HCT116 (cell line): ENCODE measurements at regions not wholly inside any gene's neighbourhood (a gene's known extent, or its start where the extent isn't known, plus 50 kb on each side); places are given as distances from the start of the nearest gene placed in this dataset.

Experiments used
- CBX3 ChIP-seq: IDR thresholded peaks from 2 replicates; pipeline ENCODE4 v1.6.1; 2012; ENCODE audit warnings: low read depth
- CTCF ChIP-seq, 3 experiments: fragments of 200-600 bp in 1 of 3; sonication (generic) in 1 of 3; IDR thresholded peaks in 2 of 3; conservative IDR thresholded peaks in 1 of 3; 2 replicates each; pipeline ENCODE4 v1.5.1; 2012 to 2017; ENCODE audit warnings: low read depth in 2 of 3, low read length in 2 of 3, antibody characterized with exemption in 1 of 3, borderline replicate concordance in 1 of 3, control low read depth in 1 of 3, mild to moderate bottlenecking in 1 of 3, mixed read lengths in 1 of 3, mixed run types in 1 of 3, moderate library complexity in 1 of 3; ENCODE audit not compliant: insufficient read depth in 1 of 3
- ELF1 ChIP-seq: IDR thresholded peaks from 2 replicates; pipeline ENCODE4 v1.6.1; 2012; ENCODE audit warnings: low read depth, borderline replicate concordance
- EZH2 ChIP-seq: fragments of 200-600 bp; sonication (generic); IDR thresholded peaks from 2 replicates; pipeline ENCODE4 v1.6.1; 2017; ENCODE audit warnings: antibody characterized with exemption, mixed run types
- POLR2A ChIP-seq: IDR thresholded peaks from 2 replicates; pipeline ENCODE4 v1.7.0; 2011; ENCODE audit warnings: borderline replicate concordance; ENCODE audit not compliant: insufficient read depth, insufficient read length; ENCODE audit errors: extremely low read depth
- POLR2AphosphoS5 ChIP-seq: IDR thresholded peaks from 2 replicates; pipeline ENCODE4 v1.6.1; 2011; ENCODE audit warnings: mild to moderate bottlenecking, low read depth, low read length, moderate library complexity
- RAD21 ChIP-seq: IDR thresholded peaks from 2 replicates; pipeline ENCODE4 v1.6.1; 2012; ENCODE audit warnings: low read depth, mild to moderate bottlenecking
- REST ChIP-seq: IDR thresholded peaks from 2 replicates; pipeline ENCODE4 v1.6.1; 2012; ENCODE audit warnings: low read depth
- SP1 ChIP-seq: IDR thresholded peaks from 2 replicates; pipeline ENCODE4 v1.6.1; 2012; ENCODE audit warnings: low read depth
- SRF ChIP-seq: IDR thresholded peaks from 2 replicates; pipeline ENCODE4 v1.6.1; 2012; ENCODE audit warnings: low read depth
- TCF7L2 ChIP-seq: IDR thresholded peaks from 2 replicates; pipeline ENCODE4 v1.7.0; 2011; ENCODE audit warnings: borderline replicate concordance, inconsistent platforms; ENCODE audit not compliant: insufficient read depth, insufficient read length; ENCODE audit errors: extremely low read depth
- TF ChIP-seq, protein P1 (sequence below): IDR thresholded peaks from 2 replicates; pipeline ENCODE4 v1.6.1; 2012
- TF ChIP-seq, protein P2 (sequence below): IDR thresholded peaks from 2 replicates; pipeline ENCODE4 v1.6.1; 2011; ENCODE audit warnings: mild to moderate bottlenecking, low read length, moderate library complexity; ENCODE audit not compliant: insufficient replicate concordance; ENCODE audit errors: extremely low read depth

- TF ChIP-seq CTCF (IDR thresholded peaks at IDR 0.05 in 2 of 3, conservative IDR thresholded peaks at IDR 0.05 in 1 of 3; ENCODE audit: borderline replicate concordance in 1 of 3, insufficient read depth in 1 of 3, low read depth in 2 of 3, low read length in 2 of 3): no peak
- TF ChIP-seq, protein P1, sequence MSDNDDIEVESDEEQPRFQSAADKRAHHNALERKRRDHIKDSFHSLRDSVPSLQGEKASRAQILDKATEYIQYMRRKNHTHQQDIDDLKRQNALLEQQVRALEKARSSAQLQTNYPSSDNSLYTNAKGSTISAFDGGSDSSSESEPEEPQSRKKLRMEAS: no peak
- TF ChIP-seq POLR2AphosphoS5: no peak
- TF ChIP-seq REST: no peak
- TF ChIP-seq RAD21: no peak
- no peak for TF ChIP-seq SP1
- TF ChIP-seq POLR2A: no peak
- TF ChIP-seq TCF7L2: no peak
- TF ChIP-seq SRF: no peak
- TF ChIP-seq, protein P2, sequence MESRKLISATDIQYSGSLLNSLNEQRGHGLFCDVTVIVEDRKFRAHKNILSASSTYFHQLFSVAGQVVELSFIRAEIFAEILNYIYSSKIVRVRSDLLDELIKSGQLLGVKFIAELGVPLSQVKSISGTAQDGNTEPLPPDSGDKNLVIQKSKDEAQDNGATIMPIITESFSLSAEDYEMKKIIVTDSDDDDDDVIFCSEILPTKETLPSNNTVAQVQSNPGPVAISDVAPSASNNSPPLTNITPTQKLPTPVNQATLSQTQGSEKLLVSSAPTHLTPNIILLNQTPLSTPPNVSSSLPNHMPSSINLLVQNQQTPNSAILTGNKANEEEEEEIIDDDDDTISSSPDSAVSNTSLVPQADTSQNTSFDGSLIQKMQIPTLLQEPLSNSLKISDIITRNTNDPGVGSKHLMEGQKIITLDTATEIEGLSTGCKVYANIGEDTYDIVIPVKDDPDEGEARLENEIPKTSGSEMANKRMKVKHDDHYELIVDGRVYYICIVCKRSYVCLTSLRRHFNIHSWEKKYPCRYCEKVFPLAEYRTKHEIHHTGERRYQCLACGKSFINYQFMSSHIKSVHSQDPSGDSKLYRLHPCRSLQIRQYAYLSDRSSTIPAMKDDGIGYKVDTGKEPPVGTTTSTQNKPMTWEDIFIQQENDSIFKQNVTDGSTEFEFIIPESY: no peak
- no peak for TF ChIP-seq CBX3
- TF ChIP-seq ELF1: no peak
- TF ChIP-seq EZH2: no peak
These were observed 116.5 kb upstream of the FRMD4A start for GRCh38 chr10:14447094-14447839.
